ENCODE measurements at regions not wholly inside any gene's neighbourhood (a gene's known extent, or its start where the extent isn't known, plus 50 kb on each side); places are given as distances from the start of the nearest gene placed in this dataset.

DNA sequence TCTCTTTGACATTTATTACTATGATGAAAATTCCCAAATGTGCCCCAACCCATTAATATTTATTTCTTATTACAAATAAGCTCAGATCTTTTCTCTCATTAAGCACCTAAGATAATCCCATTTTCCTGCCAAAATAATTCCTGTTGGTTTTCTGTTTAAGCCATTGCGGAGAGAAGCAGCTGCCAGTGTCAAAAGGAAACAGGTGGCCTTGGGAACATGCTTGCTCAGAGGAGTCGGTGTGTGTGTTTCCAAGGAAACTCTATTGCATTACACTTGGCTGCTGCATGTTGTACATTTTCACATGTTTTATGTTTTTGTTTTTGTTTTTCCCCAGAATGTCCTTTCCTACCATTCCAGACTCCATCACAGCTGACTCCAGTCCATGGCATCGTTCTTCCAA lies 56.4 kb downstream of the CD24 start:
- DNase-seq, result no peak

- no peak for DNase-seq
These were observed 57.6 kb downstream of the CD24 start for GRCh38 chr6:106916891-106917290.

GRCh38 chr6:106913676-106914280 lies 60.8 kb downstream of the CD24 start:
- no peak for DNase-seq

DNA sequence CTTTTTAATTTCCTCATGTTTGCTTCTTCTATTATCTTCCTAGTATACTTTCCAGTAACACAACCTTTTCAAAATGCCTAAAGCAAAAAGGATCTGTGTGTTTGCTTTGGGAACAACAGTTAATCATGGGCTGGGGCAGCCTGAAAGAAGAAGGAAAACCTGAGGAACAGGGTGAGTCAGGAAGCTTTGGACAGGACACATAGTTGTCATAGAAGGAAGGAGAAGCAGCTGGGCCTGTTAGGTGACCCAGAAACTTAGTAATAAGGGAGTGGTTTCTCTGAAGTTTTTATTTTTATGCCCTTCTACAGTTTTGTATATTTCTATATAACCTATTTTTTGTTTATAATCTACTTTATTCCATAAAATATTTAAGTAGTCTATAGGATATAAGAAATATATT lies 61.4 kb downstream of the CD24 start:
- no peak for DNase-seq

DNA sequence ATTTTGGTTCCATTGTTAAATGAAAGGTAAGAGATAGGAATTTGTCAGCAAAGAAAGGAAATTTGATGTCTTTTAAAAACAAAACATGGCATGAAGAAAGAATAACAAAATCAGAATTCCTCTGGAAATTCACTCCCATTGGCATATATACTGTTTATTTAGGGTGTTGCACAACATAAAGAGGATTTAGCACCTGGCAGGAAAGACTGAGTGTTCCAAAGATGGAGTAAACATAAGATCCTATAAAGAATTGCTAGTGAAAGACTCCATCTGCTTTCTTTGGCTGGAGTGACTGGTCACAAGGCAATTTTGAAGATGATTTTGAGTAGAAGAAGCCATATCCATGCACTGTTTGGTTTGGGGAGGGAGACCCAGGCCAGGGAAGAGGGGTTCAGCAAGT lies 62.4 kb downstream of the CD24 start:
- DNase-seq, result no peak

GRCh38 chr6:106910999-106911949 lies 63.3 kb downstream of the CD24 start:
- DNase-seq, result no peak

GRCh38 chr6:106908386-106908840 lies 66.1 kb downstream of the CD24 start:
- no peak for DNase-seq

DNA sequence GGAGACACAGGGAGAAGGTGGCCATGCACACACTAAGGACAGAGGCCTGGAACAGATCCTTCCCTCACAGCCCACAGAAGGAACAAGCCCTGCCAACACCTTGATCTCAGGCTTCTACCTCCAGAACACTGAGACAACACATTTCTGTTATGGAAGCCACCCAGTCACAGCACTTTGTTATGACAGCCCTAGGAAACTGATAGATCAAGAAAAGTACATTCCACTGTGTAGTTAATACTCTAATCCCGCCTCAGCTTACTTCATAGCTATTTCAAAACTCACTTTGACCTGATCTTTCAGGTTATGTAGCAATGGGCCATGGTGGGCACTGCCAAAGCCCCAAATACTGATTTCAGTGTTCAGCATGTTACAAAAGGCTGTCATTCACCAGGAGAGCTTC lies 66.8 kb downstream of the CD24 start:
- DNase-seq, result no peak

DNA sequence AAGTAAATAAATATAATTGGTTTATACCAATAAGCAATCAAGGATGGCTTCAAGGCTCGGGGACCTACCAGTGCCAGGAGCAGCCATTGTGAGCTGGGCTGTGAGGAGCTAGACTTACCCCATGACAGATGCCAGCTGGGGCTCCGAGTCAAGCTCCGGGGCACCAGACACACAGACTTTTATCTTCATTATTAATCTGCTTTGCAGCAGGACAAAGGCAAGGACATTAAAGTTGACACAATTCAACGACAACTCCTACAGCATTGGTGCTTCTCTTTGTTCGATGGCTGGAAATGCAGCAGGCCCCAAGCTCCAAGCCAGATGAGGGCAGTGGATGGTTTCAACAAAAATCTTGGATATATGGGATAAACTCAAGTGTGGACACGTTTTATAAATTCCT lies 68.3 kb downstream of the CD24 start:
- DNase-seq, result no peak

DNA sequence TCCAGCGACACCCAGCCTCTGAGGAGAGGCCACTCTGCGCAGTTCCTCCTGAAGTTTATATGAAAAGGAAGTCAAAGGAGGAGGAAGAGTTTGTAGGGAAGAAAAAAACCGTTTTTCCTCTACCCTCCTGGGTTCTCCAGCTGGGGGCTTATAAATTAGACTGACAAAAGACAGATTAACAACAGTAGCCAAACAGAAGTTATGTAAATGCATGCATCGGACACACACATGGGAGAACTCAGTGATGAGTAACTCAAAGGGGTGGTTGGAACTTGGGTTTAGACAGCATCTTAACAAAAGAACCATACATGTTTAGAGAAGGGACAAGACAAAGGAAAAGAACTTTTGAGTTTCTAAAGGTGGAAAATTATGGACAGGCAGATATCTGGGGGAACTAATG lies 71.2 kb downstream of the CD24 start:
- DNase-seq, result no peak

GRCh38 chr6:106901062-106901461 lies 73.5 kb downstream of the CD24 start:
- DNase-seq, result no peak

GRCh38 chr6:106899697-106900096 lies 74.8 kb downstream of the CD24 start:
- DNase-seq, result no peak

DNA sequence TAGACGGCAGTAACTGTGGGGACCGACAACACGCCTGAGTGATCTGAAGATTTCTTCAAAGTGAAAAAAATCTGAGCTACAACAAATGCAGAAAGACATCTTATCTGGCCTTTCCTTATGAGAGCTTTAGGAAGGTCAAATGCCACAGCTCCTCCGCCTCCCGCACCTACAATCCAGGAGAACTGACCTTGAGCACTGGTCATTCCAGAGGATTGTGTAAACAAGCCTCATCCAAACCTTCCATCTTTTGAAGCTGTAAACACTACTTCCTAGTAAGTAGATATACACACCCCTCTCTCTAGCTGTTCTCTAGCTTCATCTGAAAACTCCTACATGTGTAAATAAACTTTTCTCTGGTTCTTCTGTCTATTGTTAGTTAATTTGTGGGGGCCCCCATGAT lies 76.9 kb downstream of the CD24 start:
- DNase-seq, result no peak

DNA sequence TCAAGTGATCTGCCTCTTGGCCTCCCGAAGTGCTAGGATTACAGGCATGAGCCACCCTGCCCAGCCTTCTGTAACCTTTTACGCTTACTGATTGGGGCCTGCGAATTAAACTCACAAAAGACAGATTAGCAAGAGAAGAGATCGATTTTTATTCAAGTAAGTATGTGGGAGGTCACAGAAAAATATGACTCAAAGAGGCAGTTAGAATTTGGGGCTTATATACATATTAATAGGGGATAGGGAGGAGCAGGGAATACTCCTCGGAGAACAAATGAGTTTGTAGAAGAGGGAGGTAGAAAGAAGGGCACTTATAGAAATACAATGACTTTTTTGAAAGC lies 78.9 kb downstream of the CD24 start:
- no peak for DNase-seq

DNA sequence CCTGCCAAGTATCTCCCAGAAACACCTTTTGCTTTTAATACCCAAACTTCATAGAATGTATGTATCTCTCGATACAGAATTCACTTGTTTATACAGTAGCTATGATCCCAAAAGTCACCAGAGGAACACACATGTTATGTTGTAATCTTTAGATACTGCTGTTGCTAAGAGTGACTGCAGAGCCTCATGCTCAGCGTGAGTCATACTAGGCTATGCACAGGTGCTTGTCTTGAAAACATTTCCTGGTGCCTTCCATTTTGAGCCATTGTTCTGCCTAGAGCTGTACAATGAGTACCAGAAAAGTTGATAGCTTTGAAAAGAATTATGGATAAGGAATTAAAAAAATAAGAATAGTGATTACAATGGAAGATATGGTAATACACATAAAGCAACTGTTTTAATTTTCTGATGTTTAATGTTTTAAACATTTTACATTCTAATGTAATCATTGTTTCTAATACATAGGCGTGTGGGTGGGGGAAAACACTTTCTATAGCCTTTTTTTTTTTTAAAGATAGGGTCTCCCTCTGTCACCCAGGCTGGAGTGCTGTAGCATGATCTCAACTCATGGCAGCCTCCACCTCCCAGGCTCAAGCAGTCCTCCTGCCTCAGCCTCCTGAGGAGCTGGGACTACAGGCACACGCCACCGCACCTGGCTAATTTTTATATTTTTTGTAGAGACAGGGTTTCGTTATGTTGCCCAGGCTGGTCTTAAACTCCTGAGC lies 79.4 kb downstream of the CD24 start:
- DNase-seq, result no peak

GRCh38 chr6:106892186-106892585 lies 82.3 kb downstream of the CD24 start:
- DNase-seq, result no peak

- DNase-seq, result no peak
These were observed 84.1 kb downstream of the CD24 start for GRCh38 chr6:106890447-106890846.

DNA sequence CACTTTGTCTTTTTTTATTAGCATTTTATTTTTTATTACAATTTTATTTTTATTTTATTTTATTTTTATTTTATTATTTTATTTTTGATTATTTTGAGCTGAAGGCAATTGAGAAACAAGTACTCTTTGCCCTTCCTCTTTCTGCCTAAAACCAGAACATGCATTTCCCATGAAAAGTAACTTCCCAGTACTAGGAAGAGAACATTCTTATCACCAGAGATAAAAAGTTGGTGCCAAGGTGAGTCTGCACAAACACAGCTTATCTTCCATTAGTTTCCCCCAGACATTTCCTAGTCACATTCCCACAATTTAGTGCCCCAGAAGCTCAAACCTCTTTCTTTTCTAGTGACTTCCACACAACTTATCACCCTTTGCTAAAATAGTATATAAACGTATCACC lies 84.8 kb downstream of the CD24 start:
- DNase-seq, result no peak

- DNase-seq, result no peak
These were observed 87.4 kb downstream of the CD24 start for GRCh38 chr6:106886922-106887797.

DNA sequence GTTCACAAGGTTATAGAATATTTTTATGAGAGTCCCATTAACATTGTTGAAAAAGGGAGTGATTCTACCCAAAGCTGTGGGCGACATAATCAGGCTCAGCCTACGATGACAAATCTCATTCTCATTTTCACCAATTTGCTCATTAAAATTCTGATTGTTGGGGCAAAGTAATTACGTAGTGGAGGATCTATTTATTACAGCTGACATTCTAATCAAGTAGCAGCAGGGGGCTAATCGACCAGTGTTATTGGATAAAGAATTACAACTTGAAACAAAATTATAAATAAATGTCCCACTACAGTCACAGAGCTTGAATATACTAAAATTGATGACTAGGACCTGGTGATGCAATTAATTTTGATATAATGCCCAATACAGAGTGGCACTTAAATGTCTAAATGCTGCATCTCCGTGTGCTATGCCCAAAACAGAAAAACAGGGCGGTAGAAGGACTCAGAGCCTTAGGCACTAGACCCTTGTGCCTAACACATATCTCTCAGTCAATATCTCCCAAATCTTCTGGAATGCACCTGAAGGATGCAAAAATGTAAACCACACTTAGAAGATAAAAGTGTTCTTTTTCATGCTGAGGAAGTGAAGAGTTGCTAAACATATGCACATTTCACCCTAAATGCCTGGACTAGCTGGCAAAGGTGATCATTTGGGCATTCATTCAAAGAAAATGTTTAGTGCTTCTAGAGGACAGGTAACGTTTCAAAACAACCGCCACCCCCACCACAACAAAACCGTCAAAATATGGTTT lies 88.3 kb downstream of the CD24 start:
- no peak for DNase-seq

- no peak for DNase-seq
These were observed 88.8 kb downstream of the CD24 start for GRCh38 chr6:106885679-106886078.

DNA sequence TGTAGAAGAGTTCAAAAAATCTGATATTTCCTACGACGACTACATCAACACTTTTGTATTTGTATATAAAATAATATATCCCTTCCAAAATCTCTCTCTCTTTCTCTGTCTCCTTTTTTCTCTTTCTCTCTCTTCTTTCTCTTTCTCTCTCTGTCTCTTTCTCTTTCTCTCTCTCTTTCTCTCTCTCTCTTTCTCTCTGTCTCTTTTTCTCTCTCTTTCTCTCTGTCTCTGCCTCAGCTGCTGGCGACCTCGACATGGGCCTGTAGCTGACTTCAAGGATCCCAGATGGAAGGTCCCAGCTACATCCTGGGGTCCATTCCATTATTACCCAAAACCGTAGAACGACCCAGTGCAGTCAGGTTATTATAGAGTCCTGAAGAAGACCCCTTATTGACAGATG lies 90.0 kb downstream of the CD24 start:
- DNase-seq, result no peak

Data from left hindlimb (tissue), 1 donor.